GM12878 (cell line): ENCODE measurements at regions not wholly inside any gene's neighbourhood (a gene's known extent, or its start where the extent isn't known, plus 50 kb on each side); places are given as distances from the start of the nearest gene placed in this dataset.

Experiments
- ATAC-seq: fragments of 200-7000 bp; cut with Tn5 transposase; 3 replicates; pipeline ENCODE4 v1.9.1; 2020; ENCODE audit warnings: mild to moderate bottlenecking, moderate library complexity
- BruUV-seq: library from RNA; stranded (reverse); fragments of 400-500 nt; replicated peaks from 2 replicates; lab custom pipeline; 2021; lab: Mats Ljungman, UMichigan
- CTCF ChIA-PET: fragments of 300-600 bp; sonication (Branson Sonifier 250); formaldehyde crosslinking; extraction: SDS; loops from one replicate; lab custom pipeline; 2021; ENCODE audit warnings: inconsistent platforms; lab: Yijun Ruan, JAX
- POLR2A ChIA-PET: fragments of 350-600 bp; formaldehyde crosslinking; extraction: SDS; loops from one replicate; lab custom pipeline; 2021; ENCODE audit warnings: inconsistent platforms; lab: Charles Lee
- RAD21 ChIA-PET: fragments of 300-600 bp; sonication (Branson Sonifier 250); formaldehyde crosslinking; loops from one replicate; lab custom pipeline; 2023; ENCODE audit warnings: antibody characterized with exemption; ENCODE audit not compliant: unreplicated experiment; lab: Charles Lee
- SMC1A ChIA-PET: fragments of 300-600 bp; sonication (Branson Sonifier 250); formaldehyde crosslinking; loops from one replicate; lab custom pipeline; 2023; ENCODE audit not compliant: unreplicated experiment, uncharacterized antibody; lab: Charles Lee
- DNase-seq: peaks from one replicate; pipeline ENCODE4 v3.0.0-alpha.2; 2011; ENCODE audit warnings: low read depth, low spot score
- FAIRE-seq: peaks from 3 replicates; lab custom pipeline; 2011; peaks lifted over from hg19 to GRCh38; lab: Jason Lieb, UNC
- H2AFZ ChIP-seq: 2 replicates; pipeline ENCODE4 v1.6.0; 2011; ENCODE audit warnings: low read depth, low read length, control low read depth; ENCODE audit not compliant: control insufficient read depth
- H3K27ac ChIP-seq: 2 replicates; pipeline ENCODE4 v1.5.1; 2011; ENCODE audit warnings: control low read depth; ENCODE audit not compliant: control insufficient read depth, insufficient read depth
- H3K27me3 ChIP-seq, 2 experiments: replicated peaks in 1 of 2; 2 replicates each; pipeline versions ENCODE4 v1.6.0 to v1.6.1; 2011; ENCODE audit warnings: low read length in 1 of 2; ENCODE audit not compliant: control insufficient read depth in 2 of 2, insufficient read depth in 2 of 2
- H3K36me3 ChIP-seq, 2 experiments: 2 replicates each; pipeline ENCODE4 v1.5.1; 2011; ENCODE audit warnings: low read length in 1 of 2; ENCODE audit not compliant: control insufficient read depth in 2 of 2, insufficient read depth in 2 of 2
- H3K4me1 ChIP-seq: 2 replicates; pipeline ENCODE4 v1.6.1; 2011; ENCODE audit warnings: mild to moderate bottlenecking, low read length, moderate library complexity, mixed read lengths; ENCODE audit not compliant: control insufficient read depth, insufficient read depth
- H3K4me2 ChIP-seq: 2 replicates; pipeline ENCODE4 v1.6.0; 2011; ENCODE audit warnings: control low read depth; ENCODE audit not compliant: control insufficient read depth, insufficient read depth
- H3K4me3 ChIP-seq: fragments of 200-600 bp; sonication (generic); 2 replicates; pipeline ENCODE4 v1.5.1; 2016
- H3K79me2 ChIP-seq: 2 replicates; pipeline ENCODE4 v1.6.0; 2011; ENCODE audit warnings: low read length; ENCODE audit not compliant: control insufficient read depth, insufficient read depth
- H3K9ac ChIP-seq: 2 replicates; pipeline ENCODE4 v1.8.0; 2011; ENCODE audit warnings: low read length, control low read depth, mixed read lengths; ENCODE audit not compliant: control insufficient read depth, insufficient read depth
- H3K9me3 ChIP-seq: replicated peaks from 3 replicates; pipeline ENCODE4 v1.5.1; 2011; ENCODE audit warnings: mild to moderate bottlenecking, low read length; ENCODE audit not compliant: control insufficient read depth, insufficient read depth
- H4K20me1 ChIP-seq: 2 replicates; pipeline ENCODE4 v1.6.0; 2011; ENCODE audit not compliant: control insufficient read depth, insufficient read depth
- CREB1 ChIP-seq: IDR thresholded peaks from 2 replicates; pipeline ENCODE4 v1.6.1; 2012; ENCODE audit warnings: low read depth, mild to moderate bottlenecking, inconsistent platforms
- HDAC2 ChIP-seq: fragments of 200-600 bp; sonication (generic); IDR thresholded peaks from 2 replicates; pipeline ENCODE4 v1.6.1; 2017
- IRF4 ChIP-seq: IDR thresholded peaks from 2 replicates; pipeline ENCODE4 v1.6.1; 2011; ENCODE audit warnings: low read depth, low read length
- JUNB ChIP-seq: IDR thresholded peaks from 2 replicates; pipeline ENCODE4 v1.6.1; 2016; ENCODE audit warnings: antibody characterized with exemption, mild to moderate bottlenecking
- MYC ChIP-seq: IDR thresholded peaks from 2 replicates; pipeline ENCODE4 v1.6.1; 2011; ENCODE audit warnings: mild to moderate bottlenecking, low read length, moderate library complexity, inconsistent platforms; ENCODE audit not compliant: insufficient read depth, insufficient replicate concordance, insufficient read length, severe bottlenecking
- REST ChIP-seq: IDR thresholded peaks from 2 replicates; pipeline ENCODE4 v1.6.1; 2012; ENCODE audit warnings: mild to moderate bottlenecking, low read depth, low read length
- SMC3 ChIP-seq: IDR thresholded peaks from 2 replicates; pipeline ENCODE4 v1.6.1; 2011; ENCODE audit warnings: low read length, improper control_type of control experiment, borderline replicate concordance
- SPI1 ChIP-seq: IDR thresholded peaks from 2 replicates; pipeline ENCODE4 v1.6.1; 2011; ENCODE audit warnings: low read depth, mild to moderate bottlenecking, low read length, moderate library complexity, borderline replicate concordance; ENCODE audit not compliant: insufficient read depth
- TCF3 ChIP-seq: IDR thresholded peaks from 2 replicates; pipeline ENCODE4 v1.6.1; 2012; ENCODE audit warnings: low read depth, mild to moderate bottlenecking, low read length, borderline replicate concordance; ENCODE audit not compliant: insufficient read depth
- TCF7 ChIP-seq: IDR thresholded peaks from 2 replicates; pipeline ENCODE4 v1.6.1; 2014; ENCODE audit warnings: antibody characterized with exemption, borderline replicate concordance
- WGBS: methylation state at CpG from one replicate; pipeline ENCODE4 v1.1.6; 2016; ENCODE audit warnings: low lambda C conversion rate; ENCODE audit not compliant: insufficient replicate concordance, insufficient coverage; ENCODE audit errors: missing lambda C conversion rate; 5-methylcytosine and 5-hydroxymethylcytosine counted together
- in situ Hi-C: fragments of 300-500 bp; cut with MboI; formaldehyde crosslinking; loops from 9 replicates; pipeline ENCODE4 v1.14.3; 2018; ENCODE audit warnings: mixed read lengths
- intact Hi-C: fragments of 100-400 bp; cut with micrococcal nuclease; formaldehyde crosslinking; loops from one replicate; pipeline ENCODE4 v1.14.2; 2022; ENCODE audit not compliant: unreplicated experiment

GRCh38 chr2:198662905-198663304 is 794.8 kb downstream of the SATB2 start:
- ChIA-PET CTCF (interaction anchor here (0.7 to 1.9 kb wide), 3 partner anchors 40 to 826 kb away, joined by 3 to 4 read pairs (median 3); no protein-coding TSS in a partner anchor), SMC1A (interaction anchor here (0.9 to 1.9 kb wide), 6 partner anchors 15 to 110 kb away, joined by 3 to 7 read pairs (median 4); no protein-coding TSS in a partner anchor), RAD21 (interaction anchor here (0.8 to 1.0 kb wide), 2 partner anchors 101 to 114 kb away, joined by 3 read pairs; no protein-coding TSS in a partner anchor), POLR2A (interaction anchor here (0.8 to 1.1 kb wide), 3 partner anchors 12 to 246 kb away, joined by 3 read pairs; no protein-coding TSS in a partner anchor)
- no peak for ATAC-seq
- WGBS = 20% methylated on average over 4 of the region's 4 CpGs
- Histone ChIP-seq H3K4me2 (no peak overlapping the region), H2AFZ (no peak overlapping the region), H3K9me3 (no peaks in the 10 kb centered on the region), H4K20me1 (no peaks in the 10 kb centered on the region), H3K9ac (no peak overlapping the region), H3K4me1 (no peaks in the 10 kb centered on the region), H3K4me3 (no peak overlapping the region), H3K36me3 (no peaks in the 10 kb centered on the region), H3K79me2 (no peaks in the 10 kb centered on the region), H3K27me3 (no peaks in the 10 kb centered on the region), H3K27ac (no peak overlapping the region)
- no peak for TF ChIP-seq HDAC2
- no peak for TF ChIP-seq JUNB
- no peak for TF ChIP-seq SMC3
- no peak for TF ChIP-seq IRF4
- no peak for TF ChIP-seq TCF3
- no peak for TF ChIP-seq TCF7
- no peak for TF ChIP-seq SPI1
- no peak for TF ChIP-seq CREB1
- TF ChIP-seq MYC = no peak
- no peak for TF ChIP-seq REST
- no TSS peak for BruUV-seq
- no peak for FAIRE-seq
- intact Hi-C loops (no loop called here), in situ Hi-C loops (no loop called here)
- DNase-seq = no peak
